MM.1S (cell line): ENCODE measurements at regions not wholly inside any gene's neighbourhood (a gene's known extent, or its start where the extent isn't known, plus 50 kb on each side); places are given as distances from the start of the nearest gene placed in this dataset.

Experiments
- DNase-seq: peaks from one replicate; pipeline ENCODE4 v3.0.0-alpha.2; 2015
- H2AFZ ChIP-seq: fragments of 300-600 bp; sonication (generic); 2 replicates; pipeline ENCODE4 v1.6.0; 2016; ENCODE audit warnings: antibody characterized with exemption, low read length
- H3F3A ChIP-seq: fragments of 300-600 bp; sonication (generic); 2 replicates; pipeline ENCODE4 v1.6.1; 2016; ENCODE audit warnings: mild to moderate bottlenecking, antibody characterized with exemption, low read length, moderate library complexity, mixed read lengths; ENCODE audit not compliant: insufficient read depth
- H3K27ac ChIP-seq: fragments of 300-600 bp; sonication (generic); 2 replicates; pipeline ENCODE4 v1.5.1; 2016; ENCODE audit warnings: mild to moderate bottlenecking, low read length
- H3K27me3 ChIP-seq: fragments of 300-600 bp; sonication (generic); replicated peaks from 2 replicates; pipeline ENCODE4 v1.6.0; 2016; ENCODE audit warnings: low read length; ENCODE audit not compliant: insufficient read depth
- H3K36me3 ChIP-seq: fragments of 300-600 bp; sonication (generic); replicated peaks from 2 replicates; pipeline ENCODE4 v1.6.1; 2016; ENCODE audit warnings: mild to moderate bottlenecking, low read length, mixed read lengths; ENCODE audit not compliant: insufficient read depth
- H3K4me1 ChIP-seq: fragments of 300-600 bp; sonication (generic); 2 replicates; pipeline ENCODE4 v1.6.1; 2016; ENCODE audit warnings: low read length, mixed read lengths
- H3K4me2 ChIP-seq: fragments of 300-600 bp; sonication (generic); 2 replicates; pipeline ENCODE4 v1.6.0; 2016; ENCODE audit warnings: low read depth, low read length
- H3K4me3 ChIP-seq: fragments of 300-600 bp; sonication (generic); 2 replicates; pipeline ENCODE4 v1.5.1; 2016; ENCODE audit warnings: low read length, mixed read lengths
- H3K79me2 ChIP-seq: fragments of 300-600 bp; sonication (generic); 2 replicates; pipeline ENCODE4 v1.6.1; 2016; ENCODE audit warnings: mixed run types, low read length, mixed read lengths
- H3K9ac ChIP-seq: fragments of 300-600 bp; sonication (generic); 2 replicates; pipeline ENCODE4 v1.6.1; 2016; ENCODE audit warnings: low read length, mixed read lengths
- H3K9me2 ChIP-seq: fragments of 300-600 bp; sonication (generic); replicated peaks from 2 replicates; pipeline ENCODE4 v1.6.1; 2016; ENCODE audit warnings: mild to moderate bottlenecking, low read length, mixed read lengths; ENCODE audit not compliant: insufficient read depth
- H3K9me3 ChIP-seq: fragments of 300-600 bp; sonication (generic); replicated peaks from 2 replicates; pipeline ENCODE4 v1.6.1; 2016; ENCODE audit warnings: mild to moderate bottlenecking, low read length, mixed read lengths; ENCODE audit not compliant: insufficient read depth
- H4K20me1 ChIP-seq: fragments of 300-600 bp; sonication (generic); 2 replicates; pipeline ENCODE4 v1.6.1; 2016; ENCODE audit warnings: mild to moderate bottlenecking, low read length, moderate library complexity, mixed read lengths; ENCODE audit not compliant: insufficient read depth
- EZH2 ChIP-seq: fragments of 300-600 bp; sonication (generic); optimal IDR thresholded peaks from 2 replicates; pipeline ENCODE3; 2017; ENCODE audit warnings: low read depth, mild to moderate bottlenecking, antibody characterized with exemption, low read length, mixed read lengths
- EZH2phosphoT487 ChIP-seq: fragments of 300-600 bp; sonication (generic); IDR thresholded peaks from 2 replicates; pipeline ENCODE4 v1.6.1; 2018; ENCODE audit warnings: antibody characterized with exemption, low read length
- TF ChIP-seq, protein P1 (sequence below): fragments of 300-600 bp; sonication (generic); IDR thresholded peaks from 2 replicates; pipeline ENCODE4 v1.5.1; 2016; ENCODE audit warnings: antibody characterized with exemption, low read length, mixed read lengths

DNA sequence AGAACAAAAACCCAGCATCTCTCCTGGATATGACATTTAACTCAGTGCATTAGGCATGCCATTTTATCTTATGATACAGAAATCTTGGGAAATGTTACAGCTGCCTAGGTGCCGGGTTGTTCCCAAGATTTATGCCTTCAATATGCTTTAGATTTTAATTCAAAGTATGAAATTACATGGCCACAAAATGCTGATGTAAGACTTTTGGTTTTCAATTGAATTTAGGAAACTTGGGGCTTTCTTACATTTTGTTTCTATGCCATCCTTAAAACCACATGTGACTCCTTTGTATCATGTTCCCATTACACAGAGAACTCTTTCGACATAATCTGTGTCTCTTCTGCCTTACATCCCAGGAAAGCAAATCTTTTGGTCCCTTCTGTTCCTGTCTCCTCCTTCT is 83.9 kb downstream of the CCNA1 start:
- Histone ChIP-seq H3K27ac (no peak overlapping the region), H3K79me2 (no peaks in the 10 kb centered on the region), H3K36me3 (no peaks in the 10 kb centered on the region), H3K9ac (no peak overlapping the region), H2AFZ (no peak overlapping the region), H3F3A (peaks cover 3% of the 10 kb centered on the region; the same call in 1 of the 2 replicates), H3K9me3 (no peaks in the 10 kb centered on the region), H3K4me3 (no peak overlapping the region), H3K9me2 (no peaks in the 10 kb centered on the region), H3K27me3 (no peaks in the 10 kb centered on the region), H4K20me1 (no peaks in the 10 kb centered on the region), H3K4me1 (peaks cover 19% of the 10 kb centered on the region; the same call in 1 of the 2 replicates), H3K4me2 (no peak overlapping the region)
- no peak for DNase-seq
- TF ChIP-seq, protein P1, sequence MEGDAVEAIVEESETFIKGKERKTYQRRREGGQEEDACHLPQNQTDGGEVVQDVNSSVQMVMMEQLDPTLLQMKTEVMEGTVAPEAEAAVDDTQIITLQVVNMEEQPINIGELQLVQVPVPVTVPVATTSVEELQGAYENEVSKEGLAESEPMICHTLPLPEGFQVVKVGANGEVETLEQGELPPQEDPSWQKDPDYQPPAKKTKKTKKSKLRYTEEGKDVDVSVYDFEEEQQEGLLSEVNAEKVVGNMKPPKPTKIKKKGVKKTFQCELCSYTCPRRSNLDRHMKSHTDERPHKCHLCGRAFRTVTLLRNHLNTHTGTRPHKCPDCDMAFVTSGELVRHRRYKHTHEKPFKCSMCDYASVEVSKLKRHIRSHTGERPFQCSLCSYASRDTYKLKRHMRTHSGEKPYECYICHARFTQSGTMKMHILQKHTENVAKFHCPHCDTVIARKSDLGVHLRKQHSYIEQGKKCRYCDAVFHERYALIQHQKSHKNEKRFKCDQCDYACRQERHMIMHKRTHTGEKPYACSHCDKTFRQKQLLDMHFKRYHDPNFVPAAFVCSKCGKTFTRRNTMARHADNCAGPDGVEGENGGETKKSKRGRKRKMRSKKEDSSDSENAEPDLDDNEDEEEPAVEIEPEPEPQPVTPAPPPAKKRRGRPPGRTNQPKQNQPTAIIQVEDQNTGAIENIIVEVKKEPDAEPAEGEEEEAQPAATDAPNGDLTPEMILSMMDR, result no peak
- no peak for TF ChIP-seq EZH2phosphoT487
- no peak for TF ChIP-seq EZH2

GRCh38 chr13:36518707-36519106 is 86.4 kb downstream of the CCNA1 start:
- Histone ChIP-seq H3K9me3 (no peaks in the 10 kb centered on the region), H3K9me2 (no peaks in the 10 kb centered on the region), H3K4me2 (no peak overlapping the region), H4K20me1 (no peaks in the 10 kb centered on the region), H3K9ac (no peak overlapping the region), H3K4me3 (no peak overlapping the region), H3K4me1 (peaks cover 10% of the 10 kb centered on the region; the same call in 1 of the 2 replicates), H3F3A (no peaks in the 10 kb centered on the region; the same call in 1 of the 2 replicates), H3K27ac (no peak overlapping the region), H3K79me2 (no peaks in the 10 kb centered on the region), H2AFZ (no peak overlapping the region), H3K36me3 (no peaks in the 10 kb centered on the region), H3K27me3 (no peaks in the 10 kb centered on the region)
- TF ChIP-seq EZH2, result no peak
- TF ChIP-seq EZH2phosphoT487, result no peak
- TF ChIP-seq, protein P1, result no peak
- DNase-seq, result no peak

DNA sequence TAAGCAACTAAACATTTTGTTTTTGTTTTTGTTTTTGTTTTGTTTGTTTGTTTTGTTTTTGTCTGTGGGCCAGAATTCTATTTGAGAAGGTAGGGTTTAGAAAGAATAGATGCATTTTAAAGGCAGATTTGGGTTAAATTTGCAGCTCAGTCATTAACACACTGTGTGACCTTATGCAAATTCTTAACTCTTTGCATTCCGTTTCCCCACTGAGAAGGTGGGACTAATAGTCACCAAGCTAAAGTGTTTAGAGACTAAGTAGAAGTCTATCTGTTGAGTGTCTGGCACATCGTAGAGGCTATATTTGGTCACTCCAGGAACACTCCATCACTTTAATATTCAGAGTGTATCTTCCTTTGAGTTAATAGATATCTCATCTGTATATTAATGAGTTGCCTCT is 87.1 kb downstream of the CCNA1 start:
- Histone ChIP-seq H3K27me3 (no peaks in the 10 kb centered on the region), H3K36me3 (no peaks in the 10 kb centered on the region), H3K9me3 (no peaks in the 10 kb centered on the region), H4K20me1 (no peaks in the 10 kb centered on the region), H3K27ac (no peak overlapping the region), H3K9me2 (no peaks in the 10 kb centered on the region), H3K79me2 (no peaks in the 10 kb centered on the region), H3K9ac (no peak overlapping the region), H3F3A (no peaks in the 10 kb centered on the region; the same call in 1 of the 2 replicates), H3K4me1 (peaks cover 7% of the 10 kb centered on the region; the same call in 1 of the 2 replicates), H3K4me3 (no peak overlapping the region), H2AFZ (no peak overlapping the region), H3K4me2 (no peak overlapping the region)
- DNase-seq, result no peak
- no peak for TF ChIP-seq EZH2

DNA sequence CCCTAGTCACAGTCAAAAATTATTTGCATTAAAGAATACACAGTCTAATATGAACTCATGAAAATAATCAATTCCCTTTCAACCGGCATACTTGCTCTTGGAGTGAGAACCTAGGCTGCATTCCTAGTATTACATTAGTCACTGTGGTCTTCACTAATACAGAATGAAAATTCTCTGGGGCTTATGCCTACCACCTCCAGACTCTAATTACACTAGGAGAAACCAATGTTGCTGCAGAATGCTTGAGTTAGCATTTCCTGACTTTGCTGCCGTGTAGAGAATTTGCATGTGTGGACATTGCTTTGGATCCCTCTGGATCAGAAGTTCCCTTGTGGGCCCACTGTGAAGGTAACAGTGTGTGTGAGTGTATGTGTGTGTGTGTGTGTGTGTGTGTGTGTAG is 87.8 kb downstream of the CCNA1 start:
- no peaks in the 10 kb centered on the region for H3K9me3 ChIP-seq
- no peaks in the 10 kb centered on the region for H3F3A ChIP-seq
- DNase-seq, result no peak
- H3K4me3 ChIP-seq, result no peak overlapping the region
- TF ChIP-seq, protein P1, result no peak
- TF ChIP-seq EZH2, result no peak
- no peak overlapping the region for H3K4me2 ChIP-seq
- H4K20me1 ChIP-seq, result no peaks in the 10 kb centered on the region
- H3K9me2 ChIP-seq, result no peaks in the 10 kb centered on the region
- no peak overlapping the region for H3K27ac ChIP-seq
- H3K36me3 ChIP-seq, result no peaks in the 10 kb centered on the region
- H3K79me2 ChIP-seq, result no peaks in the 10 kb centered on the region
- H3K27me3 ChIP-seq, result no peaks in the 10 kb centered on the region
- 0 out of 2 replicates have a peak, but pooled peaks cover 4% of the 10 kb centered on the region for H3K4me1 ChIP-seq
- no peak overlapping the region for H3K9ac ChIP-seq
- no peak overlapping the region for H2AFZ ChIP-seq
